Glutamatergic neuron (in vitro differentiated cells): ENCODE measurements at regions not wholly inside any gene's neighbourhood (a gene's known extent, or its start where the extent isn't known, plus 50 kb on each side); places are given as distances from the start of the nearest gene placed in this dataset.
"Not testable (repeated sequence)": the region's sequence is repeated elsewhere in the genome, so short reads cannot be mapped to it uniquely, and the experiment has no call there.

Experiments used
- DNase-seq: peaks from one replicate; pipeline ENCODE4 v3.0.0; 2022
- H3K27ac Mint-ChIP-seq: one replicate; pipeline ENCODE4 v1.8.0; 2020; ENCODE audit warnings: mild to moderate bottlenecking, mixed read lengths, inconsistent platforms; ENCODE audit not compliant: unreplicated experiment
- H3K27me3 Mint-ChIP-seq: one replicate; pipeline ENCODE4 v1.8.0; 2020; ENCODE audit warnings: mild to moderate bottlenecking, moderate library complexity, mixed read lengths, inconsistent platforms; ENCODE audit not compliant: unreplicated experiment
- H3K36me3 Mint-ChIP-seq: one replicate; pipeline ENCODE4 v1.8.0; 2020; ENCODE audit warnings: mild to moderate bottlenecking, mixed read lengths, inconsistent platforms; ENCODE audit not compliant: unreplicated experiment
- H3K4me1 Mint-ChIP-seq: one replicate; pipeline ENCODE4 v1.8.0; 2020; ENCODE audit warnings: mild to moderate bottlenecking, low read depth, mixed read lengths, inconsistent platforms; ENCODE audit not compliant: unreplicated experiment
- H3K4me3 Mint-ChIP-seq: one replicate; pipeline ENCODE4 v1.8.0; 2020; ENCODE audit warnings: mild to moderate bottlenecking, mixed read lengths, inconsistent platforms; ENCODE audit not compliant: unreplicated experiment
- H3K9me3 Mint-ChIP-seq: one replicate; pipeline ENCODE4 v1.8.0; 2020; ENCODE audit warnings: mild to moderate bottlenecking, moderate library complexity, mixed read lengths, inconsistent platforms; ENCODE audit not compliant: unreplicated experiment
- CTCF ChIP-seq: fragments of 200-600 bp; sonication (generic); IDR thresholded peaks from one replicate; pipeline ENCODE4 v1.5.0; 2021; ENCODE audit not compliant: partially characterized antibody, unreplicated experiment

DNA sequence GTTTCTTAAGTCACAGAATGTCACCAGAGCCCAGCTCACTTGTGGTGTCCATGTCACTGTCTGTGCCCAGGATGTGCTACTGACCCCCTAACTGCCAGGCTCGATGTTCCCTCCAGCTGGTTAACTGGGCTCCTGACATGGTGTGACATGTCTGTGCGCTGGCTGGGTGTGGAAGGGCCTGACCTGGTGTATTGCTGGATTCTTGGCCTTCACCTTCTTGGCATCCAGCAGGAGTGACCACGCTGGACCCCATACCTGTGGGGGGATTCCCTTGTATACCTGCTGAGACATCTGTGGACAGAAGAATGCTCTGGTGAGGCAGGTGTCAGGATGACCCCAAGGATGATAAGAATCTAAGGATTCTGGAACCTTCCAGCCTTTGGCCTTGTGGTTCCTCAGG is 1690.1 kb downstream of the TP53TG3F start:
- TF ChIP-seq CTCF = no peak
- no peaks in the 10 kb centered on the region for H3K36me3 Mint-ChIP-seq
- H3K9me3 Mint-ChIP-seq = peaks cover 41% of the 10 kb centered on the region
- H3K27ac Mint-ChIP-seq = no peak overlapping the region
- DNase-seq = no peak
- H3K4me3 Mint-ChIP-seq = no peak overlapping the region
- no peaks in the 10 kb centered on the region for H3K4me1 Mint-ChIP-seq
- H3K27me3 Mint-ChIP-seq = peaks cover 17% of the 10 kb centered on the region

- DNase-seq = no peak
- TF ChIP-seq CTCF = no peak
- peaks cover 15% of the 10 kb centered on the region for H3K27me3 Mint-ChIP-seq
- H3K4me3 Mint-ChIP-seq = no peak overlapping the region
- H3K9me3 Mint-ChIP-seq = peaks cover 34% of the 10 kb centered on the region
- H3K36me3 Mint-ChIP-seq = no peaks in the 10 kb centered on the region
- H3K27ac Mint-ChIP-seq = no peak overlapping the region
- no peaks in the 10 kb centered on the region for H3K4me1 Mint-ChIP-seq
These were observed 1691.4 kb downstream of the TP53TG3F start for GRCh38 chr16:35150805-35151312.

- DNase-seq = no peak
- Mint-ChIP-seq H3K9me3 (peaks cover 32% of the 10 kb centered on the region), H3K4me1 (no peaks in the 10 kb centered on the region), H3K36me3 (no peaks in the 10 kb centered on the region), H3K4me3 (no peak overlapping the region), H3K27me3 (peaks cover 12% of the 10 kb centered on the region), H3K27ac (no peak overlapping the region)
- TF ChIP-seq CTCF = no peak
These were observed 1692.7 kb downstream of the TP53TG3F start for GRCh38 chr16:35152067-35152627.

GRCh38 chr16:35154627-35155026 is 1695.2 kb downstream of the TP53TG3F start:
- no peaks in the 10 kb centered on the region for H3K4me1 Mint-ChIP-seq
- DNase-seq = no peak
- H3K36me3 Mint-ChIP-seq = no peaks in the 10 kb centered on the region
- peaks cover 34% of the 10 kb centered on the region for H3K9me3 Mint-ChIP-seq
- no peak for TF ChIP-seq CTCF
- H3K4me3 Mint-ChIP-seq = no peak overlapping the region
- no peak overlapping the region for H3K27ac Mint-ChIP-seq
- peaks cover 9% of the 10 kb centered on the region for H3K27me3 Mint-ChIP-seq

DNA sequence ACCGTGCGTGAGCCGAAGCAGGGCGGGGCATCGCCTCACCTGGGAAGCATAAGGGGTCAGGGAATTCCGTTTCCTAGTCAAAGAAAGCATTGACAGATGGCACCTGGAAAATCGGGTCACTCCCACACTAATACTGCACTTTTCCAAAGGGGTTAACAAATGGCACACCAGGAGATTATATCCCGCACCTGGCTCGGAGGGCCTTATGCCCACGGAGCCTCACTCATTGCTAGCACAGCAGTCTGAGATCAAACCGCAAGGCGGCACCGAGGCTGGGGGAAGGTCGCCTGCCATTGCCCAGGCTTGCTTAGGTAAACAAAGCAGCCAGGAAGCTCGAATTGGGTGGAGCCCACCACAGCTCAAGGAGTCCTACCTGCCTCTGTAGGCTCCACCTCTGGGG is 1698.1 kb downstream of the TP53TG3F start:
- DNase-seq, H3K27me3 Mint-ChIP-seq, H3K4me3 Mint-ChIP-seq, H3K36me3 Mint-ChIP-seq, H3K27ac Mint-ChIP-seq, H3K4me1 Mint-ChIP-seq: not testable (repeated sequence)
- H3K9me3 Mint-ChIP-seq = peaks cover 21% of the 10 kb centered on the region

DNA sequence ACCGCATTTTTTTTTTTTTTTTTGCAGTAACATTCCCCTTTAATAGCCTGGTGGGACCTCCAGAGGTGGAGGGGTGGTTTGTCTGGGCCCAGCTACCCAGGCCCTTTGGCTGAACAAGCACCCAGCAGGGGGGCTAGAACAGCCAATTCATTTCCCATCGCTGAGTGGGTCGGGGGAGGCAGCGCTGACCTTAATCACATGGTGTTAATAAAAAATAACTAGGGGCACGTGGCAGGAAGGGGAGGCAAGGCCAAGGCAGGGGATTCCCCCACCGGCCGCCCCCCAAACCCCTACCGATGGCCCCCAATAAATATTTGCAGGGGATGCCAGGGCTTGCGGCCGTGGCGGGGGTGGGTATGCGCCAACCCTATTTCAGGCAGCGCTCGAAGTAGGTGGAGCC is 1709.9 kb downstream of the TP53TG3F start:
- H3K27me3 Mint-ChIP-seq, H3K27ac Mint-ChIP-seq, H3K4me3 Mint-ChIP-seq, H3K4me1 Mint-ChIP-seq, DNase-seq, H3K36me3 Mint-ChIP-seq: not testable (repeated sequence)
- H3K9me3 Mint-ChIP-seq = peaks cover 18% of the 10 kb centered on the region

DNA sequence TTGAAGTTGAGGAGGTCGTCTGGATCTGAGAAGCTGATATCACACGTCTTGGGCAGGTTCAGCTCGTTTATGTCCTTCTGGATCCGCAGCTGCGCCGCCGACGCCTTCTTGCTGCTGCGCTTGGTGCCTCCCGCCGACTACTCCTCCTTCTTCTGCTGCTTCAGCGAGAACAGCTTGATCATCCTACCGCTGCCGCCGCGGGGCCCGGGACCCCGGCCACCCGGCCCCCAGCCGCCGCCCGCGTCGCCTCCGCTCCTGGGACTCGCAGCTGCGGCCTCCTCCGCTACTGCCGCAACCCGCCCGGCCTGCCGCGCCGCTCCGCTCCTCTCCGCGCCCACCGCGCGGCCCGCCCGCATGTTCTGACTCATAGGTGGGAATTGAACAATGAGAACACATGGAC is 1710.6 kb downstream of the TP53TG3F start:
- DNase-seq, H3K27me3 Mint-ChIP-seq, H3K27ac Mint-ChIP-seq, H3K4me1 Mint-ChIP-seq, H3K4me3 Mint-ChIP-seq, H3K36me3 Mint-ChIP-seq: not testable (repeated sequence)
- H3K9me3 Mint-ChIP-seq = peaks cover 19% of the 10 kb centered on the region
